Subcutaneous abdominal adipose tissue (tissue), 5 donors: ENCODE measurements at regions not wholly inside any gene's neighbourhood (a gene's known extent, or its start where the extent isn't known, plus 50 kb on each side); places are given as distances from the start of the nearest gene placed in this dataset.

Experiments used
- H3K27ac ChIP-seq: one replicate; pipeline ENCODE4 v1.7.0; 2013; ENCODE audit warnings: low read depth, mild to moderate bottlenecking, inconsistent platforms, low read length, moderate library complexity
- H3K27me3 ChIP-seq, 5 donors: one replicate each; pipeline ENCODE4 v1.7.0; 2013; ENCODE audit warnings: low read length in 5 of 5, inconsistent platforms in 1 of 5; ENCODE audit not compliant: control insufficient read depth in 5 of 5, insufficient read depth in 4 of 5
- H3K36me3 ChIP-seq, 5 donors: one replicate each; pipeline ENCODE4 v1.7.0; 2013; ENCODE audit warnings: low read length in 5 of 5; ENCODE audit not compliant: control insufficient read depth in 5 of 5, insufficient read depth in 5 of 5
- H3K4me1 ChIP-seq, 5 donors: one replicate each; pipeline ENCODE4 v1.7.0; 2013; ENCODE audit warnings: low read length in 5 of 5, mild to moderate bottlenecking in 3 of 5, moderate library complexity in 1 of 5; ENCODE audit not compliant: control insufficient read depth in 5 of 5, insufficient read depth in 5 of 5
- H3K4me3 ChIP-seq, 5 donors: one replicate each; pipeline ENCODE4 v1.7.0; 2013; ENCODE audit warnings: low read length in 5 of 5, low read depth in 1 of 5
- H3K9ac ChIP-seq, 5 donors: one replicate each; pipeline ENCODE4 v1.7.0; 2013; ENCODE audit warnings: low read length in 5 of 5, mild to moderate bottlenecking in 4 of 5, moderate library complexity in 3 of 5
- H3K9me3 ChIP-seq, 5 donors: one replicate each; pipeline ENCODE4 v1.7.0; 2013; ENCODE audit warnings: low read length in 5 of 5; ENCODE audit not compliant: control insufficient read depth in 5 of 5
- donor health status: healthy.
- donor health status: healthy.
- donor health status: healthy.
- donor health status: healthy.
- donor health status: healthy.

- Histone ChIP-seq H3K4me1 (no peaks in the 10 kb centered on the region), H3K27me3 (no peaks in the 10 kb centered on the region), H3K27ac (no peak overlapping the region), H3K9ac (no peak overlapping the region), H3K9me3 (peaks cover 0 to 4% (median 0%) of the 10 kb centered on the region in 5 donors), H3K4me3 (no peak overlapping the region), H3K36me3 (no peaks in the 10 kb centered on the region)
Observed at GRCh38 chr3:76731471-76731870, 308.4 kb upstream of the ROBO2 start.

DNA sequence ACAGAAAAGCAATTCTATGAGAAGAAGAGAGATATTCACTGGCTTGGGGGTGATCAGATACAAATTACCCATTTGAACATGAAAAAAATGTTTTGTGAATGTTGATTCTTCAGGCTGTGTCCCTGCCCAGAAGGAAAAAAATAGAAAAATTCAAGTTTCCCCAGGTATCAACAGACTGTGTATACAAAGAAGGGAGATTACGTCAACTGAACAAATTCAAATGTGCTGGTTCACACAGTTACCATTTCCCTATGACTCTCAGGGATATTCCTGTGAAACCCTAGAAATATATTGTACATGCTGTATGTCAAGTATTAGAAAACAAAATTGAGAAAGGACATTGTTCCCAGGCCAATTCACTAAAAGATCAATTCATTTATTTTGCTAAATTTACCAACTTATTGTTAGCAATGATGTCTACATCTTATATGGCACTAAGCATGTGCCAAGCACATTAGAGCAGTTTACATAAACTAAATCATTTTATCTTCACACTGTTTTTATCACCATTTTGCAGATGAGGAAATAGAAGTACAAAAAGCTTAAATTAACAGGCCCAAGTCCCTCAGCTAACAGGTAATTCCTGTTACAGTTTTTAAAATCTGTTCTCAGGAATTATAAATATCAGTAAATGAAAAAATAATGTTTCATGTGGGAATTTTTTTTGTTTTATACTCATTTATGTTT, 306.7 kb upstream of the ROBO2 start:
- H3K27ac ChIP-seq: no peak overlapping the region
- no peaks in the 10 kb centered on the region for H3K27me3 ChIP-seq
- H3K36me3 ChIP-seq: no peaks in the 10 kb centered on the region
- H3K9me3 ChIP-seq: peaks cover 0 to 4% (median 0%) of the 10 kb centered on the region in 5 donors
- H3K4me3 ChIP-seq: no peak overlapping the region
- H3K4me1 ChIP-seq: no peaks in the 10 kb centered on the region
- H3K9ac ChIP-seq: no peak overlapping the region

DNA sequence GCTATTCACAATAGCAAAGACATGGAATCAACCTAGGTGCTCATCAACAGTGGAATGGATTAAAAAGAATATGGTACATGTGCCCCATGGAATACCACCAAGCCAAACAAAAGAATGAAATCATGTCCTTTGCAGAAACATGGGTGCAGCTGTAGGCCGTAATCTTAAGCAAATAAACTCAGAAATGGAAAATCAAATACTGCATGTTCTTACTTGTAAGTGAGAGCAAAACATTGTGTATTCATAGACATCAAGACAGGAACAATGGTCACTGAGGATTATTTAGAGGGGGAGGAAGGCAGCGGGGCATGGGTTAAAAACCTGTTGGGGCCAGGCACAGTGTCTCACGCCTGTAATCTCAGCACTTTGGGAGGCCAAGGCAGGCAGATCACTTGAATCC, 304.7 kb upstream of the ROBO2 start:
- no peak overlapping the region for H3K9ac ChIP-seq
- H3K4me1 ChIP-seq: no peaks in the 10 kb centered on the region
- H3K27me3 ChIP-seq: no peaks in the 10 kb centered on the region
- H3K4me3 ChIP-seq: no peak overlapping the region
- no peak overlapping the region for H3K27ac ChIP-seq
- peaks cover 0 to 4% (median 0%) of the 10 kb centered on the region in 5 donors for H3K9me3 ChIP-seq
- no peaks in the 10 kb centered on the region for H3K36me3 ChIP-seq

- no peak overlapping the region for H3K9ac ChIP-seq
- no peaks in the 10 kb centered on the region for H3K36me3 ChIP-seq
- H3K4me3 ChIP-seq: no peak overlapping the region
- H3K27me3 ChIP-seq: no peaks in the 10 kb centered on the region
- H3K4me1 ChIP-seq: no peaks in the 10 kb centered on the region
- H3K27ac ChIP-seq: no peak overlapping the region
- no peaks in the 10 kb centered on the region for H3K9me3 ChIP-seq
Observed at GRCh38 chr3:76753599-76753998, 286.3 kb upstream of the ROBO2 start.

DNA sequence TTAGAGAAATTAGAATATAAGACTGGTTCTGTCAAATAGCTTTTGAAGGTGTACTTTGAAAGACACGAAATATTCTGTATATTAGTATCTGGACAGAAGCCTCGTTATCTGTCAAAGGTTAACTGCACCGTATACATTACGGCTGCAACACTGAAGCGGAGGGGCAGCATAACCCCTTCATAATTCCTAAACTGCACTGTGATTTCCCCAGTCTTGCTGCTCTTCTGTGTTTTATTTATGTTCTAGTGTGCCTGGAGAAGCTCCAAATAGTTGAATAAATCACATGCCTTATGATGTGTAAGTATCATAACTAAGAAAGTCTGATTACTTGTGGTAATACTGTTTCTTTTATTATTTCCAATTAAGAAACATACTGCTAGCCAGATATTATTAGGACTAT, 285.7 kb upstream of the ROBO2 start:
- Histone ChIP-seq H3K9me3 (no peaks in the 10 kb centered on the region), H3K27ac (no peak overlapping the region), H3K36me3 (no peaks in the 10 kb centered on the region), H3K4me1 (no peaks in the 10 kb centered on the region), H3K27me3 (no peaks in the 10 kb centered on the region), H3K9ac (no peak overlapping the region), H3K4me3 (no peak overlapping the region)

GRCh38 chr3:76756577-76756976, 283.3 kb upstream of the ROBO2 start:
- Histone ChIP-seq H3K9ac (no peak overlapping the region), H3K27me3 (no peaks in the 10 kb centered on the region)

DNA sequence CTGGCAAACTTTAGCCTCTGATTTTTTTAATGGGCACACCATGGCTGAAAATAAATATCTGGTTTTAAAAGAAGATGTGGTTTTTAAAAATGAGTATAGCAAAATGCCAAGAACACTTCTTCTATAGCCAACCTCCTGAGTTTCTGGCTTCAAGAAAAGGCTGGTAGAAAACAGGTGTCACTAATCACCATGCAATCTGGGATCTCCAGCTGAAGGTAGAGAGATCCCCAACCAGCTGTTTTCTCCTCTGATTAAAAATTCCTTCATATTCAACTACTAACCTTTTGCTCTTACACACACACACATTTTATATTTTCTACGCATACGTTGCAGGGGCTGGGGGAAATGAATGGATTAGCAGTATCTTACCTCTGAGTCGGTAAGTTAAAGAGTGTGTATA, 279.6 kb upstream of the ROBO2 start:
- H3K4me3 ChIP-seq: no peak overlapping the region
- H3K9me3 ChIP-seq: no peaks in the 10 kb centered on the region
- H3K27ac ChIP-seq: no peak overlapping the region
- no peak overlapping the region for H3K9ac ChIP-seq
- H3K27me3 ChIP-seq: no peaks in the 10 kb centered on the region
- no peaks in the 10 kb centered on the region for H3K36me3 ChIP-seq
- H3K4me1 ChIP-seq: no peaks in the 10 kb centered on the region

More at GRCh38 chr3:76756577-76756976, 283.3 kb upstream of the ROBO2 start:
- H3K4me3 ChIP-seq: no peak overlapping the region
- no peaks in the 10 kb centered on the region for H3K36me3 ChIP-seq
- H3K27ac ChIP-seq: no peak overlapping the region
- no peaks in the 10 kb centered on the region for H3K4me1 ChIP-seq
- H3K9me3 ChIP-seq: no peaks in the 10 kb centered on the region

GRCh38 chr3:76765511-76765910, 274.4 kb upstream of the ROBO2 start:
- Histone ChIP-seq H3K27me3 (no peaks in the 10 kb centered on the region), H3K4me3 (no peak overlapping the region), H3K27ac (no peak overlapping the region), H3K36me3 (no peaks in the 10 kb centered on the region), H3K4me1 (no peaks in the 10 kb centered on the region), H3K9ac (no peak overlapping the region), H3K9me3 (no peaks in the 10 kb centered on the region)

DNA sequence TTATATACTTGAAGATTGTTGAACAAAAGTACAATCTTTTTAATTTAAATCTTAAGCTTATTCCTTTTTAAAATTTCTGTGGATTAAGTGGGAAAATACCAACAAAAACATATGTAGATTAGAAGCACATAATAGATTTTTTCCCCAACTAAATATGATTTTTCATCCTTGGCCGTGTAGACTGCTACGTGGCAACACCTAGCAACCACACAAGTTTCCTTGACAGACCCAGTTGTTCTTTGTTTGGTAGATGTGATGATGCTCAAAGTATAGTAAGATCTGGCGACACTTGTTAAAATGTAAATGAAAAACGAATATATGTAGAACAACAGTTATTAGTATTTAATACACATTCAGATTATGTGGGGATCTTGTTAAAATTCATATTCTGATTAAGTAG, 271.0 kb upstream of the ROBO2 start:
- no peak overlapping the region for H3K9ac ChIP-seq
- H3K27ac ChIP-seq: no peak overlapping the region
- H3K36me3 ChIP-seq: no peaks in the 10 kb centered on the region
- H3K4me1 ChIP-seq: no peaks in the 10 kb centered on the region
- H3K27me3 ChIP-seq: no peaks in the 10 kb centered on the region
- H3K9me3 ChIP-seq: no peaks in the 10 kb centered on the region
- no peak overlapping the region for H3K4me3 ChIP-seq

GRCh38 chr3:76776927-76777326, 263.0 kb upstream of the ROBO2 start:
- no peaks in the 10 kb centered on the region for H3K36me3 ChIP-seq
- H3K9ac ChIP-seq: no peak overlapping the region
- no peaks in the 10 kb centered on the region for H3K4me1 ChIP-seq
- H3K27me3 ChIP-seq: no peaks in the 10 kb centered on the region
- H3K9me3 ChIP-seq: no peaks in the 10 kb centered on the region
- no peak overlapping the region for H3K27ac ChIP-seq
- no peak overlapping the region for H3K4me3 ChIP-seq
